GM12892 (cell line): ENCODE measurements at regions not wholly inside any gene's neighbourhood (a gene's known extent, or its start where the extent isn't known, plus 50 kb on each side); places are given as distances from the start of the nearest gene placed in this dataset.

ENCODE experiments used
- POLR2A ChIP-seq: IDR thresholded peaks from 2 replicates; pipeline ENCODE4 v1.6.1; 2011; ENCODE audit warnings: low read depth, low read length, control low read depth
- POLR2AphosphoS5 ChIP-seq: IDR thresholded peaks from 2 replicates; pipeline ENCODE4 v1.6.1; 2011; ENCODE audit warnings: low read depth, low read length, control low read depth

GRCh38 chr12:113649256-113649830 lies 177.7 kb upstream of the LHX5 start:
- no peak for TF ChIP-seq POLR2A
- no peak for TF ChIP-seq POLR2AphosphoS5
